H1 (cell line): ENCODE measurements at regions not wholly inside any gene's neighbourhood (a gene's known extent, or its start where the extent isn't known, plus 50 kb on each side); places are given as distances from the start of the nearest gene placed in this dataset.

ENCODE experiments used
- BACH1 ChIP-seq: IDR thresholded peaks from 2 replicates; pipeline ENCODE4 v1.6.1; 2012; ENCODE audit warnings: low read length, improper control_type of control experiment
- BRCA1 ChIP-seq: IDR thresholded peaks from 2 replicates; pipeline ENCODE4 v1.6.1; 2012; ENCODE audit warnings: low read depth, low read length, improper control_type of control experiment
- CHD7 ChIP-seq: fragments of 300-600 bp; sonication (generic); IDR thresholded peaks from 2 replicates; pipeline ENCODE4 v1.7.1; 2012; ENCODE audit warnings: low read length, moderate library complexity, mild to moderate bottlenecking, inconsistent platforms; ENCODE audit not compliant: insufficient replicate concordance
- JUN ChIP-seq: IDR thresholded peaks from 2 replicates; pipeline ENCODE4 v1.6.1; 2011; ENCODE audit warnings: low read depth, mild to moderate bottlenecking, improper control_type of control experiment, low read length
- POLR2A ChIP-seq, 2 experiments: IDR thresholded peaks; 1 replicate in 1 of 2; 2 replicates in 1 of 2; pipeline ENCODE4 v1.6.1; 2011; ENCODE audit warnings: low read depth in 2 of 2, low read length in 2 of 2, mild to moderate bottlenecking in 2 of 2; ENCODE audit errors: control extremely low read depth in 1 of 2

GRCh38 chr20:20795721-20796120 is 83.3 kb upstream of the RALGAPA2 start (continued):
- no peak for TF ChIP-seq POLR2A (IDR thresholded peaks at IDR 0.05; ENCODE audit: control extremely low read depth in 1 of 2, low read depth in 2 of 2, low read length in 2 of 2)
- TF ChIP-seq BRCA1: no peak
- TF ChIP-seq JUN: no peak
- TF ChIP-seq BACH1: no peak
- TF ChIP-seq CHD7: no peak
